WERI-Rb-1 (cell line): ENCODE measurements at regions not wholly inside any gene's neighbourhood (a gene's known extent, or its start where the extent isn't known, plus 50 kb on each side); places are given as distances from the start of the nearest gene placed in this dataset.

Experiments used
- DNase-seq: peaks from one replicate; pipeline ENCODE4 v3.0.0-alpha.2; 2020
- H3K27ac ChIP-seq: fragments of 250-450 bp; sonication (Bioruptor Pico); 2 replicates; pipeline ENCODE4 v1.5.1; 2020; ENCODE audit warnings: mild to moderate bottlenecking, moderate library complexity
- H3K27me3 ChIP-seq: fragments of 250-450 bp; sonication (Bioruptor Pico); 2 replicates; pipeline ENCODE4 v1.5.1; 2021; ENCODE audit warnings: mild to moderate bottlenecking, low read depth, moderate library complexity; ENCODE audit not compliant: insufficient read depth, severe bottlenecking
- H3K36me3 ChIP-seq: fragments of 250-450 bp; sonication (Bioruptor Pico); 2 replicates; pipeline ENCODE4 v1.5.1; 2020; ENCODE audit warnings: mild to moderate bottlenecking, moderate library complexity
- H3K4me3 ChIP-seq: 2 replicates; pipeline ENCODE4 v1.5.1; 2011; ENCODE audit warnings: low read depth, mild to moderate bottlenecking, control low read depth, low read length
- H3K9me3 ChIP-seq: fragments of 250-450 bp; sonication (Bioruptor Pico); 2 replicates; pipeline ENCODE4 v1.5.1; 2021; ENCODE audit warnings: mild to moderate bottlenecking, moderate library complexity; ENCODE audit not compliant: severe bottlenecking
- CTCF ChIP-seq: IDR thresholded peaks from 2 replicates; pipeline ENCODE4 v1.5.1; 2011; ENCODE audit warnings: low read depth, mild to moderate bottlenecking, control low read depth, inconsistent platforms, low read length

- Histone ChIP-seq H3K9me3 (no peaks in the 10 kb centered on the region), H3K36me3 (no peaks in the 10 kb centered on the region), H3K27ac (no peak overlapping the region), H3K4me3 (no peak overlapping the region), H3K27me3 (peaks cover 91% of the 10 kb centered on the region)
- TF ChIP-seq CTCF = no peak
- DNase-seq = no peak
These were observed 148.1 kb upstream of the GATB start for GRCh38 chr4:151908734-151909497.

GRCh38 chr4:151908201-151908600 lies 147.4 kb upstream of the GATB start:
- H3K27ac ChIP-seq = no peak overlapping the region
- no peaks in the 10 kb centered on the region for H3K9me3 ChIP-seq
- no peak for DNase-seq
- H3K4me3 ChIP-seq = no peak overlapping the region
- H3K27me3 ChIP-seq = peaks cover 89% of the 10 kb centered on the region
- no peak for TF ChIP-seq CTCF
- no peaks in the 10 kb centered on the region for H3K36me3 ChIP-seq

GRCh38 chr4:151906438-151906837 lies 145.6 kb upstream of the GATB start:
- Histone ChIP-seq H3K36me3 (no peaks in the 10 kb centered on the region), H3K27ac (no peak overlapping the region), H3K27me3 (peaks cover 88% of the 10 kb centered on the region), H3K4me3 (no peak overlapping the region), H3K9me3 (peaks cover 2% of the 10 kb centered on the region)
- TF ChIP-seq CTCF = no peak
- DNase-seq = no peak

DNA sequence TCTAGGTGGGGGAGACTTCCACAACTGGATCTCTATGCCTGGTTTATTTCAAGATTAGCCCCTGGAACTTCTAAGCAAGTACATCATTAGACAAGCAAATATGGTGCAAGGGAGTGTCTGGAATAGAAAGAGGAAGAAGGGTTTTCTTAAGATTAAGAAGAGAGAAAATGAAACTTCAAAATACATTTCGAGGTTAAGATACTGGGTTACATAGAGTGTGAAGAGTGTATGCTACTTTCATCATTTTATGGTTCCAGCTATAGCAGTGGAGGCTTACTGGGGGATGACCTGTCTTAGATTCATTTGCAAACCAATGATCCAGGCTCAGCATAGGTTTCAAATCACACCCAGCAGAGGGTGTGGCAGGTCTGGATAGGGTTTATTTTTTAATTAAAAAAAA lies 144.4 kb upstream of the GATB start:
- H3K27me3 ChIP-seq = peaks cover 81% of the 10 kb centered on the region
- H3K27ac ChIP-seq = no peak overlapping the region
- no peak for DNase-seq
- H3K4me3 ChIP-seq = no peak overlapping the region
- H3K9me3 ChIP-seq = peaks cover 2% of the 10 kb centered on the region
- TF ChIP-seq CTCF = no peak
- no peaks in the 10 kb centered on the region for H3K36me3 ChIP-seq

DNA sequence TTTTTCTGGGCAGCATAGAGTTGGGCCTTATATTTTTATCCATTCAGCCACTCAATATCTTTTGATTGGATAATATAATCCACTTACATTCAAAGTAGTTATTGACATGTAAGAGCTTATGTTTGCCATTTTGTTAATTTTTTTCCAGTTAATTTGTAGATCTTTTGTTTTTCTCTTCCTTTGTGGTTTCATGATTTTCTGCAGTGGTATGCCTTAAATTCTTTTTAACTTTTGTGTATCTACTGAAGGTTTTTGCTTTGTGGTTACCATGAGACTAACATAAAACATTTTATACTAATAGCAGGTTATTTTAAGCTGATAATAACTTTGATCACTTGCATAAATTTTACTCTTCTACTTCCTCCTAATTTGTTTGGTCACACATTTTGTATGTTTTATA lies 140.8 kb upstream of the GATB start:
- H3K4me3 ChIP-seq = no peak overlapping the region
- peaks cover 85% of the 10 kb centered on the region for H3K27me3 ChIP-seq
- no peak for TF ChIP-seq CTCF
- H3K9me3 ChIP-seq = peaks cover 2% of the 10 kb centered on the region
- DNase-seq = no peak
- H3K27ac ChIP-seq = no peak overlapping the region
- no peaks in the 10 kb centered on the region for H3K36me3 ChIP-seq

GRCh38 chr4:151896880-151897279 lies 136.1 kb upstream of the GATB start:
- no peak for TF ChIP-seq CTCF
- H3K4me3 ChIP-seq = no peak overlapping the region
- no peak for DNase-seq
- peaks cover 86% of the 10 kb centered on the region for H3K27me3 ChIP-seq
- H3K36me3 ChIP-seq = no peaks in the 10 kb centered on the region
- H3K27ac ChIP-seq = no peak overlapping the region
- no peaks in the 10 kb centered on the region for H3K9me3 ChIP-seq
